NCI-H1436 (cell line): ENCODE measurements at regions not wholly inside any gene's neighbourhood (a gene's known extent, or its start where the extent isn't known, plus 50 kb on each side); places are given as distances from the start of the nearest gene placed in this dataset.

Experiments used
- DNase-seq: peaks from one replicate; lab custom pipeline; 2025; lab: John Stamatoyannopoulos, UW

DNA sequence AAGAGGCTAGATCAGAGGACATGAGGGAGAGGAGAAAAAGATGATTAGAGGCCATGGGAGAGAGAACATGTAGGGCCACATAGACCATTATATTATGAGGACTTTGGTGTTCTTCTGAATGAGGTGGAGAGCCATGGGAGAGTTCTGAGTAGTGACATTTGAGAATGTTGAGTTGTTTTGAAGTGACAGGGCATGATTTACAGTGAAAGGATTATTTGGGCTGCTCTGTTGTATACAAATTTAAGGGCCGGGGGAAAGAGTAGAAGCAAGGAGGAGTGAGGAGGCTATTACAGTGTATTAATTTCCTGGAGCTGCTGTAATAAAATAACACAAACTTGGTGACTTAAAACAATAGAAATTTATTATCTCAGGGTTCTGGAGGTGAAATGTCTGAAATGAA is 102.5 kb upstream of the RGS4 start:
- DNase-seq: no peak

DNA sequence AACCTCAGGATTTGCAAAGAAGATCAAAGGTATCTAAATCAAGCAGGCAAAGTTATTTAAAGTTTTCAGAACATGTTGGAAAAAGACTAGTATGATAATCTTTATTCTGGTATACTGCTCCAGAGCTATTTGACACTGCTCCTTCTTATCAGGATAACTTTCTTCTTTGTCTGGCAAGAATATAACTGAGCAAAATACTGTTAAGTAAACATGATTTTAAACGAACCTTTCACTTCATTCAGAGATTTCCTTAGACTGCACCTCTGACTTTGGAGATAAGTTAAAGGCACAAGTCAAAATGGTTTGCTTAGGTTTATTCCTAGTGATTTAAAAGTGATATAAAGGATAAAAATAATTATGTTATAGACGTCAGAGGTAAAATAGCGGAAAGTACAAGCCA is 103.9 kb upstream of the CCDC190 start:
- DNase-seq: no peak

DNA sequence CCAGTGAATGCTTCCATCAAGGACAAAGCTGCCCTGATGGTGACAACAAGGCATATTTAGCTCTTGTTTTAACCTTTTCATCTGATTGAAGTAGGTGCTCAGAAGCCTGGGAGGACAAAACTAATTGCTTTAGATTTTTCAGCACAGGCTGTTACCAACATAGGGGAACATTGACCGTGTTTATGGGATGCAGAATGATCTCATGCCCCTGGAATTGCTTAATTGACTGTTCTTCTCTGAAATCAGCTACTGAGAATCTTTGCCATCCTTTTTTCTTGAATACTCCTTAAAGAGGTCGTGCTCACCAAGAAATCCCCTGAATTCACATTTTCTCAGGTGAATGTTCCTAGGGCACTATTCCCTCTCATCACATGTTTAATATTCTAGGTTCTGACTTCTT is 95.9 kb upstream of the CCDC190 start:
- DNase-seq: no peak

DNA sequence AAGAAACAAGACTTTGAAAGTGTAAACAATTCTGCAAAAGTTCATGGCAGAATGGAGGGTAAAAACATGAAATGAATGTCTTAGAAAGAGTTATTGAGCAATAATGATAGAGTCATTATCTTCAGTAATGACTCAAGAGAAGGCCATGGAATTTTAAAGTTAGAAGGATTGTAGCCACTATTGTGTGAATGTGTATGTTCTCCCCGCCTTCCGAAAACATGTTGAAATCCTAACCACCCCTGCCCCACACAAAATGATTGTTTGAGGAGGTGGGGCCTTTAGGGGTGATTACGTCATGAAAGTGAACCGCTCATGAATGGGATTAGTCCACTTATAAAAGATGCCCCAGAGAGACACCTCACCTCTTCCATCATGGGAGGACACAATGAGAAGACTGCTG is 93.8 kb upstream of the CCDC190 start:
- DNase-seq: no peak

DNA sequence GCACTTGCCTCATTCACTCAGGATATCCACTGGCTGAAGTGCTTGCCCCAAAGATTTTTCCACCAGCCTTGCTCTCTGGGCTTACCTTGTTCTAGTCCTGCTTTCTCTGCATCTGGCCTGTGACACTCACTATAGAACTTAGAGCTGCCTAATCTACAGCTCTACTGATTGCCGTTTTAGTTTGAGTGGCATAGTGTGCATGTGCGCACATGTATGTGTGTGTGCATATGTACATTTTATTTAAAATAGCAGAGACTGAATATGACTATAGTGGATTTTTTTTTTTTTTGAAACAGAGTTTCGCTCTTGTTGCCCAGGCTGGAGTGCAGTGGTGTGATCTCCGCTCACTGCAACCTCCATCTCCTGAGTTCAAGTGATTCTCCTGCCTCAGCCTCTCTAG is 92.0 kb upstream of the CCDC190 start:
- DNase-seq: no peak

- no peak for DNase-seq
These were observed 90.8 kb upstream of the CCDC190 start for GRCh38 chr1:162951553-162952315.

- no peak for DNase-seq
These were observed 89.2 kb upstream of the CCDC190 start for GRCh38 chr1:162950187-162950586.

DNA sequence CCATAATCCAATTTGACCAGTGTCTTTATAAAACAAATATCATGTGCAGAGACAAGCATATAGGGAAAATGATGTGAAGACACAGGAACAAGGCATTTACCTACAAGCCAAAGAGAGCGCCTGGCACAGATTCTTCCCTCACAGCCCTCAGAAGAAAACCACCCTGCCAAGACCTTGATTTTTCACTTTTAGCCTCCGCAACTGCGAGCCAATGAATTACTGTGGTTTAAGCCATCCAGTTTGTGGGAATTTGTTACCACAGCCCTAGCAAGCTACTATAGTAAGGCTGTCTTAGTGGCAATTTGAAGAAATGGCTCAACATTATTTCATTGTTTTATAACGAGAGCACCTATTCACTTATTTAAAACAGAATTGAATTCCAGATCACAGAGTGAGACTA is 85.7 kb upstream of the CCDC190 start:
- no peak for DNase-seq

GRCh38 chr1:162944974-162945674 is 84.1 kb upstream of the CCDC190 start:
- DNase-seq: no peak

GRCh38 chr1:162943622-162944021 is 82.6 kb upstream of the CCDC190 start:
- no peak for DNase-seq

- no peak for DNase-seq
These were observed 82.1 kb upstream of the CCDC190 start for GRCh38 chr1:162942916-162943559.

DNA sequence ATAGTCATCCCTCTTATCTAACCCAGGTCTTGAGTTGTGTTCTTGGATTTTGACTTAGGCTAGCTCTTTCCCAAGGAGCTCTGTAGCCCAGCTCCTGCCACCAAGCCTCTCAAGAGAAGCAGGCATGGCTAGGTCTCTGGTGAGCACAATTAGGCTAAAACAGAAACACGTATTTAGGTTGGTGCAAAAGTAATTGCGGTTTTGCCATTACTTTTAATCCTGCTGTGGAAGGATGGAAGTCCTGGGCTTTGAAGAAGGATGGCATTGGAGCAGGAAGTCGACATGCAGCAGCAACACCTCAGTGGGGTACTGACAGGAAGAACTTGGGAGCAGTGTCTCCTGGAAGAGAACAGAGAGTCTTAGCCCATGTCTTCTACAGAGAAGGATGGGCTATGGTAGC is 80.0 kb upstream of the CCDC190 start:
- no peak for DNase-seq

GRCh38 chr1:162939035-162939434 is 78.1 kb upstream of the CCDC190 start:
- DNase-seq: no peak

- DNase-seq: no peak
These were observed 76.9 kb upstream of the CCDC190 start for GRCh38 chr1:162937716-162938395.

DNA sequence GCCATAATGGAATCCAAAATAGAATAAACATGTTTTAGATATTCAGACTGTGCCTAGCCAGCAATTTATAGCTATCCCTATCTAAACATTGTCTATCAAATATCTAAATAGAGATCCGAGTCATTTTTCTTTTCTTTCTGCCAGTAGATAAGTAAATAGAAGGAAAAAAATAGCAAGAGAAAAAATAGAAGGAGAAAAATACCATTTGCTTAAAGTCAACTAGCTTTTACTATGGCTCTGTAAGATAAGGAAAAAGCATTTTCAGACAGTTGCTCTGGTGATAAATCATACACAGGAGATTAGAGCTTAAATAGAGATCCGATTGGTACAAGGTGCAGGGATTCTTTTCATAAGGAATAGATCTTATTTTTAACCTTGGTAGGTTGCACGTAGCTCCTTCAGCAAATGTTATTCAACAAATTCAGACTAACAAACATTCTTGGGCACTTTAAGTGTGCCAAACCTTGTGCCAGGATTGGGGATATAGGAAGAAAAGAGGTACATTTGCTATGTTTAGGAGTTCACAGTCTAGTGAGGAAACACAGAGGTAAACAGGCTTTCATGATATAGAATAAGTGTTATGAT is 70.1 kb upstream of the CCDC190 start:
- DNase-seq: no peak

DNA sequence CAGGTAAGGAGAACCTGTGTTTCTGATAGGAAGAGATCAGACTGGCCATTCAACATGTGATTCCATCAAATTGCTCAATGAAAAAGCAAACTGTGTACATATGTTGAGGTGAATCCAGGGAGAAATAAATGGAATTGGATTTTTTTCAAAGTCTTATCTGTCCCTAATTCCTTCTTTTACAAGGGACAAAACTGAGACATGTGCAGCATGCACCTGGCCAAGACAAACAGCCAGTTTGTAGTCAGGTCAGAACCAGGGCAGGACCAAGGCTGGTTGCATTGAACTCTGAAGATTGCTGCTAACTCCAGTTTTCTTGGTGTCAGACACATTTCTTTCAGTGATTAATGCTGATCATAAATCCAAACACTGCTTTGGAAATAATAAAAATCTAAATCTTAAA is 69.6 kb upstream of the CCDC190 start:
- no peak for DNase-seq

DNA sequence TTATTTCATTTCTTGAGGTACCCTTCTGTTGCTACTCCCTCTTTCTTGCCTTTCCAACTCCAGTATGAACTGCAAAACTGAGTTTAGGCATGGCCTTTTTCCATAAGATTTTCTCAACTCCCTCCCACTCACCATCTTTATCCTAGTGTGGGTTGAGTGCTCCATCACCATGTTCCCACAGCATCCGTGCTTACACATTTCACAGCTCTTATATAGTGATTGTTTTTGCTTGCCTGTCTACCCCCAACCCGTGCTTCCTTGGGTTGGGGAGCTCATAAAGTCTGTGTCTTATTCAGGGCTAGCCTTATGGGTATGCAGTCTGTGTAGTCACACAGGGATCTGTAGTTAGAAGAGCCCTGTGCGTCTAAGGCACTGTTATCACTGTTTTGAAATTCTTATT is 68.2 kb upstream of the CCDC190 start:
- no peak for DNase-seq

DNA sequence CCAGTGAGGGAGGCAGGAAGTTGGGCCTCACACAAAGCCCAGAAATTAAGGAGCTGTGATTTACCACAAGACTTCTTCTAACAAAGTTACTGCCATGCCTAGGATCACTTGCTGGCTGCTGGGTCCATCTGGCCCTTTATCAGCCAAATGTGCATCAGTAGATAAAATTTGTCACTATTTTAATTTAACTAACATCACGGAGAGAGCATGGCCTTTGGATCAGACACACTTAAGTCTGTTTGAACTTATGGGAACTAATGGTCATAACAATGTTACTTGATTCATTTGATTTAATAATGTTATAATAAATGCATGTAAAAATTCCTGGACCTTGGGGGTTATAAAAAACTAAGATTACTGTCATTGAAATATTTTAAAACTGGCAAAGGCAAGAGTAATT is 67.2 kb upstream of the CCDC190 start:
- no peak for DNase-seq

GRCh38 chr1:162927421-162927820 is 66.4 kb upstream of the CCDC190 start:
- no peak for DNase-seq

DNA sequence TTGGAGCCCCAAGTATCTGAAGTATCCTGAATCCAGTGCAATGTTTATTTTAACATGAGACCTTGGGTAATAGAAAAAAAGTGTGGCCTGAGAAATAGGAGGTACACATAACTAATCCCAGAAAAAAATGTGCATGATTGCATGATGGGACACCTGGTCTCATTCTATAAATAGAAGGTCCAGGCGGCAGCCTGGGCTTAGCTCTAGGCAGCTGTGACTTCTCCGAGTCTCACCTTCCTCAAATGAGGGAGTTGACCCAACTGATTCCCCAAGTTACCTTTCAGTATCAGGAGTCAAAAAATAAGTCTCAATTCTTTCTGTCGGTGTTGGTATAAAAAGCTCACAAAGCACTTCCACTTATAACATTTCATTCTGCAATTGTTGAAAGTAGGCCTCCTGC is 65.9 kb upstream of the CCDC190 start:
- no peak for DNase-seq

DNA sequence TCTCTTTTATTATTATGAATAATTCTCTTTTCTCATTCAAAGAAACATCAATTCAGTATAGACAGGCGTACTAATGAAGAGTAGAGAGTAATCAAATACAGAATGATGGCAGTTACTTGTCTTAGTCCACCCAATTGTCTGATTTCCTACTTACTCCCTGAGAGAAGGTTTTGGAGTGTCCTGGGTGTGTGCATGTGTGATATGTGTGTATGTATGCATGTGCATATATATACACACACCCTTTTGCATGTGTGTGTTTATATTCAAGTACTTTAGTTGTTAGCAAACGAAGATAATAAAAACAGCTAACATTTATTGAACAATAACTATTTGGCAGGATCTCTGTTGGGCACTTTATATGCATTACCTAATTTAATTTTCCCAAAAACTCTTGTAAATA is 63.2 kb upstream of the CCDC190 start:
- no peak for DNase-seq

GRCh38 chr1:162922201-162922600 is 61.2 kb upstream of the CCDC190 start:
- DNase-seq: no peak
